ENCODE measurements at regions not wholly inside any gene's neighbourhood (a gene's known extent, or its start where the extent isn't known, plus 50 kb on each side); places are given as distances from the start of the nearest gene placed in this dataset.

GRCh38 chr5:86909418-86910295, 291.9 kb downstream of the COX7C start:
- TF ChIP-seq, protein P1, sequence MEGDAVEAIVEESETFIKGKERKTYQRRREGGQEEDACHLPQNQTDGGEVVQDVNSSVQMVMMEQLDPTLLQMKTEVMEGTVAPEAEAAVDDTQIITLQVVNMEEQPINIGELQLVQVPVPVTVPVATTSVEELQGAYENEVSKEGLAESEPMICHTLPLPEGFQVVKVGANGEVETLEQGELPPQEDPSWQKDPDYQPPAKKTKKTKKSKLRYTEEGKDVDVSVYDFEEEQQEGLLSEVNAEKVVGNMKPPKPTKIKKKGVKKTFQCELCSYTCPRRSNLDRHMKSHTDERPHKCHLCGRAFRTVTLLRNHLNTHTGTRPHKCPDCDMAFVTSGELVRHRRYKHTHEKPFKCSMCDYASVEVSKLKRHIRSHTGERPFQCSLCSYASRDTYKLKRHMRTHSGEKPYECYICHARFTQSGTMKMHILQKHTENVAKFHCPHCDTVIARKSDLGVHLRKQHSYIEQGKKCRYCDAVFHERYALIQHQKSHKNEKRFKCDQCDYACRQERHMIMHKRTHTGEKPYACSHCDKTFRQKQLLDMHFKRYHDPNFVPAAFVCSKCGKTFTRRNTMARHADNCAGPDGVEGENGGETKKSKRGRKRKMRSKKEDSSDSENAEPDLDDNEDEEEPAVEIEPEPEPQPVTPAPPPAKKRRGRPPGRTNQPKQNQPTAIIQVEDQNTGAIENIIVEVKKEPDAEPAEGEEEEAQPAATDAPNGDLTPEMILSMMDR (IDR thresholded peaks at IDR 0.05), result no peak
- TF ChIP-seq POLR2A (IDR thresholded peaks at IDR 0.05), result no peak

All from lower leg skin (tissue), 3 donors.